Esophagus squamous epithelium (tissue), 4 donors: ENCODE measurements at regions not wholly inside any gene's neighbourhood (a gene's known extent, or its start where the extent isn't known, plus 50 kb on each side); places are given as distances from the start of the nearest gene placed in this dataset.
"Not testable (repeated sequence)": the region's sequence is repeated elsewhere in the genome, so short reads cannot be mapped to it uniquely, and the experiment has no call there.

Source experiments
- CTCF ChIP-seq, 6 experiments: fragments of 450-650 bp in 4 of 6; fragments of 200-600 bp in 2 of 6; sonication (generic) in 2 of 6; IDR thresholded peaks; one replicate each; pipeline ENCODE4 v1.5.1; 2016 to 2019; ENCODE audit warnings: antibody characterized with exemption in 6 of 6, mild to moderate bottlenecking in 4 of 6, moderate library complexity in 4 of 6
- POLR2A ChIP-seq, 4 donors: fragments of 450-650 bp; IDR thresholded peaks; one replicate each; pipeline ENCODE4 v1.6.1; 2017; ENCODE audit warnings: antibody characterized with exemption in 4 of 4, mild to moderate bottlenecking in 4 of 4, moderate library complexity in 3 of 4

- TF ChIP-seq CTCF, POLR2A (IDR thresholded peaks at IDR 0.05): not testable (repeated sequence)
Observed at GRCh38 chr20:30956649-30957048, 300.8 kb upstream of the DEFB115 start.
